Right ventricle myocardium inferior (tissue), 1 donor: ENCODE measurements at regions not wholly inside any gene's neighbourhood (a gene's known extent, or its start where the extent isn't known, plus 50 kb on each side); places are given as distances from the start of the nearest gene placed in this dataset.

Experiments
- ATAC-seq: fragments of 200-7000 bp; cut with Tn5 transposase; one replicate; pipeline ENCODE4 v1.9.1; 2020; ENCODE audit warnings: mild to moderate bottlenecking, moderate library complexity
- DNase-seq: peaks from one replicate; pipeline ENCODE4 v3.0.0; 2021; ENCODE audit errors: missing footprints
- intact Hi-C: fragments of 100-400 bp; cut with DNase I; formaldehyde crosslinking; loops from one replicate; pipeline ENCODE4 v1.11.0; 2022
- donor health status: DM: no; HTN: yes; CAD: no; lungs with severe emphysema.

DNA sequence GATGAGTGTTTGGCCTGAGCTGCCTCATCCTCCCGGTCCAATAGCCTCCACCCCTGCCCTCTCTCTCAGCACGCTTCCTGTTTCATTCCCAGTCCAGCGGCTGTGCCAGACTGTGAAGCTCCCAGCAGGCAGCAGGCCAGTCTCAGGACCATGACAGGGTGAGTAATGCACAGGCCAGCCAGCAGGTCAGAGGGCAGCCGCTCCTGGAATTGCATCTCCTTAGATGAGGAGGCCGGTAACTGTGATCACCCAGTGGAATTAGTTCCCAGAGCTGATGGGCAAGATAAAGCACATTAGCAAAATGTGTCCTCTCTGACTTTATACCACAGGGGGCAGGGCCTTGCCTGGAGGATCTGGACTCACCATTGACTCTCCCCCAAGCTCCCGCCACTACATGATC lies 251.2 kb downstream of the ETS1 start:
- intact Hi-C loops = no loop called here
- ATAC-seq = peak; percentile 39
- DNase-seq = peak; percentile 67

DNA sequence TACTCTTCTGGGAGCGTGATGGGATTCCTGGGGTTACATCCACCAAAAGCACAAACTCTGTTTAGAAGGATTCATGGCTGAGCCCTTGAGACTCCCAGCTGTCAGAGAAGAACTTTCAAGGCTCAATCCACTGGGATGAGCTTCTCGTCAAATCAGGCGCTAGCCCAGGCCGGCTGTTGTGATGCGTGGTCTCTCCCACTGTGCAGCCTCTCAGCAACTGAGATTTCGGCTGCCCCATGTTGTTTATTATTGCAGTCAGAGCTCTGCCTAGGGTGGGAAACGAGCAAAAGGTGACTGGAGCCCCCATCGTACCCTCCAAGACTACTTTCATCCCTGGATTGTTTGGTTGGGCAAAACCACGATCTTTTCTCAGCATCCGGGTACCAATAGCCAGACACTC lies 251.6 kb downstream of the ETS1 start:
- no peak for ATAC-seq
- DNase-seq = no peak
- intact Hi-C loops = no loop called here

DNA sequence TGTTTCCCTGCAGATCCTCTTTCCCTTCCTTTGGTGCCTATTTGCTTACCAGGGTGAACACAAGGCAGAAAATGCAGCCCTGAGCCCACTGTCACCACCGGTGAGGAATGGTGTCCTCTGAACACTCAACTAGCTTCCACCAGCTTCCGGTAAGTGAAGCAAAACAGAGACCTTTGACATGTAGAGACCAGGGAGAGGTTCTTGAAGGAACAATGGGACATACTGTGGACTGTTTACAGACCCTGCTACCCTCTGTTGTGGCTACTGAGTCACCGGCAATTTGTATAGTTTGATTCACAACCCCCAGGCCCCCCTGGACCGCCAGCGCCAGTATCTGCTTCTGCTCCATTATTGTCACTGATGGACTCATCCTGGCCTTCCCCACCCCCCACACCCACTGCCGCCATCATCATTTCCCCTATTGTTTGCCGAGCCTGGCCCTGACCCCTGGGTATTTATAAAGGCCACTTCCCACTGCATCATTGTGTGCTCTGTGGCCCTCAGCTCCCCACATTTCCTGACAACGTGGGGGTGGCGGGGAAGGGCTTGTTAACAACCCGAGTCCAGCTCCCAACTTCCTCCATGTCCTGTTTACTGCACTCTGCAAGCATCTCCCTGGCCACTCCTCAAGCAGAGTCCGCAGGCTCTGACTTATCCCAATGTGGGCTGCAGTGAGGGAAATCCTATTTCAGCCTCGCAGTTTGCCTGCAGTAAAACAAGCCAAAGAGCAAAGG lies 252.9 kb downstream of the ETS1 start:
- ATAC-seq (peak; percentile 52), DNase-seq (no peak)
- intact Hi-C loops = loop anchor here (5.0 kb wide), 2 partner anchors 42 to 298 kb away; no protein-coding TSS in a partner anchor

GRCh38 chr11:128331317-128331716 lies 256.0 kb downstream of the ETS1 start:
- intact Hi-C loops = loop anchor here (5.0 kb wide), 2 partner anchors 39 to 301 kb away; no protein-coding TSS in a partner anchor
- no peak for ATAC-seq
- no peak for DNase-seq

- DNase-seq (no peak), ATAC-seq (no peak)
- intact Hi-C loops = loop anchor here (5.0 kb wide), 2 partner anchors 38 to 302 kb away; no protein-coding TSS in a partner anchor
These were observed 257.2 kb downstream of the ETS1 start for GRCh38 chr11:128330203-128330602.

GRCh38 chr11:128328955-128329551 lies 258.3 kb downstream of the ETS1 start:
- no peak for DNase-seq
- ATAC-seq = peak; percentile 31
- intact Hi-C loops = no loop called here

- intact Hi-C loops = no loop called here
- ATAC-seq (no peak), DNase-seq (no peak)
These were observed 260.1 kb downstream of the ETS1 start for GRCh38 chr11:128327274-128327673.

GRCh38 chr11:128326791-128327190 lies 260.6 kb downstream of the ETS1 start:
- ATAC-seq = no peak
- no peak for DNase-seq
- intact Hi-C loops = no loop called here

GRCh38 chr11:128324531-128325141 lies 262.7 kb downstream of the ETS1 start:
- intact Hi-C loops = no loop called here
- no peak for ATAC-seq

DNA sequence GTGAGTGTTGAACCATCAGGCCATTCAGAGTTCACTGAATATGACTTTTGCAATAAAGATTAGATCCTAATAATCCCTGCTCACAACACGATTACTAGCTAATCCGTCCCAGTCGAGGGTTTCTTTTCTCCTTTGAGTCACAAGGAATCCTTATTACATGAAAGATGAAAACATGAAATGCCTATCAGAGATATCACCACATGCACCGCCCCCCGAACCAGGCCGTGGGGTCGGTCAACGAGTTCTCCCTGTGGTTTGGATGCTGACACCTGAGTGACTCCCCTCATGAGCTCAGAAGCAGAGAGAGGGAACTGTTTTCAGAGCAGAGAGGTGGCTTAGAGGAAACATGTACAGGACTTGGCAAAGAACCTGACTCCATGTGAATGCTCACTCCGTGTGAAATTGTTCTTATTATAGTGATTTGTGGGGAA lies 263.3 kb downstream of the ETS1 start:
- no peak for ATAC-seq
- intact Hi-C loops = no loop called here
- DNase-seq = no peak

More at GRCh38 chr11:128324531-128325141, 262.7 kb downstream of the ETS1 start:
- no peak for DNase-seq

DNA sequence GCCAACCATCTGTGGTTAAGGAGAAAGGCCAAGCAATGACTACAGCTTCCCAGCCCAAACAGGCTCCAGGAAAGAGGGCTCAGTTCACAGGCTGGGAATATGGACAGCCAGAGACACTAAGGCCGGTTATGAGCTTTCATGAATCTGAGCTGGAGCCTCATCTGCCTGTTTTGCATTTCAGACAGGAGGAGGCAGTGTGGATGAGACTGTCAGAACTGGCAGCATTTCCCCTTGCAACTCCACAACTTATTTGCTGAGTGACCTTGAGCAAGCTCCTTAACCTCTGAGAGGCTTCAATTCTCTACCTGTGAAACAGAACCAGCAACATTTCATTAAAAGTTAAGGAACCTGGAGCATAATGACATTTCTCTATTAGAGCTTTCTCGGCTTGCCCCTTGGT lies 264.0 kb downstream of the ETS1 start:
- DNase-seq (no peak), ATAC-seq (peak; percentile 44)
- intact Hi-C loops = no loop called here

- ATAC-seq = no peak
- no peak for DNase-seq
- intact Hi-C loops = no loop called here
These were observed 268.4 kb downstream of the ETS1 start for GRCh38 chr11:128318856-128319474.

GRCh38 chr11:128316541-128317227 lies 270.7 kb downstream of the ETS1 start:
- DNase-seq (no peak), ATAC-seq (no peak)
- intact Hi-C loops = no loop called here

- no peak for ATAC-seq
- intact Hi-C loops = no loop called here
- no peak for DNase-seq
These were observed 271.4 kb downstream of the ETS1 start for GRCh38 chr11:128315933-128316332.

GRCh38 chr11:128313931-128314330 lies 273.4 kb downstream of the ETS1 start:
- no peak for ATAC-seq
- no peak for DNase-seq
- intact Hi-C loops = no loop called here

DNA sequence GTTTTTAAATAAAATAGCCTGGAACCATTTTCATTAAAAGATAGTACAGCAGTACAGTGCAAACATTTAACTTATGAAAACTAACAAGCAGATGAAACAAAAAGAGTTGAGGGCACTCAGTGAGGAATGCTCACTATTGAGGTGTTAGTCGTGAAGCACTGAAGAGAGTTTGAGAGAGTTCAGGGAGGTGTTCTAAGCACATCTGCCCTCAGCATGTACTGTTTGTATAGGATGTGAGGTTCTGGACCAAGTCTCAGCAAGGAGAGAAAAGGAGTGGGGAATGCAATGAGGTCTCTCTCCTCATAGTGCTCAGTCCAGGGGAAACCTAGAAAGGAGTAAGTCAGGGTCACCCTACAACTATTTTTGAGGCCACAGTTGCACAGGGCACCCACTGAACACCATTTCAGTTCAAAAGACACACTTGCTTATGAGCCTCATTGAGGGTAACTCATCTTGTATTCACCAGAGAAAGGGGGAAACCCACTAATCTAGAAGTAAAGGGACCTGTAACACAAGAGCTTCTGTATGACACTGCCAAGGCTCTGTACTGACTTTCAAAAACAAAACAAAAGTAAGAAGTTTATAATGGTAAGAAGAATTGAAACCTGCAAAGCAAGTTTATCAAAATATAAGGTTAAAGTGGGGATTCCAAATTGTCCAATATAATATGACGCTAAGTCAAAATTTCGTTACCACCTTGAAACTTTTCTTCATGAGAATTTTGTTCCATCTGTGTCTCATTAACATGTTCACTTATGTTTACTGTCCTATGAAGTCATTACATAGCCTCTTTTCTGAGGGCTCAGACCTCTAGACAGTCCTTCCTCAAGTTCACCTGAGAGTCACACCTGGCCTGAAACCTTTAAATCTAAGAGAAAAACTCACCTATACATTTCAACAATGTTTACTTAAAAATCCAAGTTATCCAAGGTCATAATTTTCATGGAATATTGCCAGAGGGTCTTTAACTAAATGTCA lies 275.3 kb downstream of the ETS1 start:
- DNase-seq = no peak
- intact Hi-C loops = no loop called here
- no peak for ATAC-seq

DNA sequence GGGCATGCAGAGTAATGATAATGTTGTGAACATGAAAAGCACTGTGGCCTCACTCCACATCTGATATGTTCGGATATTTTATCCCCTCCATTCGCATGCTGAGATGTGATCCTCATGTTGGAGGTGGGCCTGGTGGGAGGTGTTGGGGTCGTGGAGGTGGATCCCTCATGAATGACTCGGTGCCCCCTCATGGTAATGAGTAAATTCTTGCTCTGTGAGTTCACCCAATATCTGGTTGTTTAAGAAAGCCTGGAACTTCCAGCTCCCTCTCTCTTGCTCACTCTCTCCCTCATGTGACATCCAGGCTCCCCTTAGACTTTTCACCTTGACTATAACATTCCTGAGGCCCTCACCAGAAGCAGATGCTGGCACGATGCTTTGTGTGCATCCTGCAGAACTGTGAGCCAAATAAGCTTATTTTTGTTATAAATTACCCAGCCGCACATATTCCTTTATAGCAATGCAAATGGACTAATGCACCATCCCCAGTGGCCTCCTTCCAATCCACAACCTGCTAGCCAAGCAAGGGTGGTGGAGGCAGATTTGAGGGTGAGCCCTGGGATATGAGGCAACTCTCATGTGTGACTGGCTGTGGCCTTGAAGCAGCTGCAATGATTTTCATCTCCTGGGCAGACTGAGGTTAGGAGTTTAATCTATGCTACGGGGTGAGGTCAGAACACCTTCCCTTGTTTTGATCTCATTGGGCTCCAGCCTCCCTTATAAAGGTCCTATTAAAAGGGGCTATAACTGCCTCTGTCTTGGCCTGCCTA lies 276.5 kb downstream of the ETS1 start:
- intact Hi-C loops = no loop called here
- DNase-seq (no peak), ATAC-seq (no peak)
